ENCODE measurements at regions not wholly inside any gene's neighbourhood (a gene's known extent, or its start where the extent isn't known, plus 50 kb on each side); places are given as distances from the start of the nearest gene placed in this dataset.

GRCh38 chr5:33260098-33260497 lies 180.7 kb upstream of the TARS1 start:
- Histone ChIP-seq H3K27me3 (ENCODE audit: insufficient read depth) (no peaks in the 10 kb centered on the region), H3K9ac (peak overlapping the region; percentile 8; the same call in 1 of the 2 replicates), H3K79me2 (ENCODE audit: insufficient read depth) (no peaks in the 10 kb centered on the region), H4K20me1 (ENCODE audit: insufficient read depth) (no peaks in the 10 kb centered on the region), H3K9me3 (peaks cover 16% of the 10 kb centered on the region), H3K4me2 (no peak overlapping the region), H3K36me3 (replicated peaks in 1 of 2; ENCODE audit: control insufficient read depth in 1 of 2, insufficient read depth in 2 of 2, low read length in 1 of 2) (peaks cover 0 to 7% of the 10 kb centered on the region in 2 experiments), H3F3A (replicated peaks; ENCODE audit: insufficient read depth) (peaks cover 49% of the 10 kb centered on the region), H3K27ac (ENCODE audit: low read depth in 2 of 2, low read length in 1 of 2) (peak overlapping the region in 1 of 2 experiments; percentile 97; a peak in 2 of 4 replicates), H3K4me3 (ENCODE audit: low read depth in 2 of 2, low read length in 1 of 2) (no peak overlapping the region), H3K4me1 (ENCODE audit: control insufficient read depth in 1 of 2, insufficient read depth in 2 of 2, low read depth in 1 of 2, low read length in 1 of 2) (peaks cover 0 to 24% of the 10 kb centered on the region in 2 experiments; a peak in 2 of 4 replicates), H3K9me2 (no peaks in the 10 kb centered on the region), H2AFZ (ENCODE audit: low read depth) (no peak overlapping the region; the same call in 1 of the 2 replicates)
- DNase-seq, result no peak
- CTCF ChIA-PET, result no interaction called here
- TF ChIP-seq FOSL2 (IDR thresholded peaks at IDR 0.05; ENCODE audit: borderline replicate concordance, low read depth) (peak; percentile 24; the same call in 1 of the 2 replicates), RCOR1 (IDR thresholded peaks at IDR 0.05; ENCODE audit: low read length) (no peak), TAF1 (IDR thresholded peaks at IDR 0.05; ENCODE audit: borderline replicate concordance, low read depth, low read length) (no peak)
- POLR2A ChIA-PET, result no interaction called here
- 70% methylated on average over 2 of the region's 2 CpGs for WGBS (ENCODE audit: low lambda C conversion rate)

GRCh38 chr5:33261305-33261704 lies 179.5 kb upstream of the TARS1 start:
- CTCF ChIA-PET, result no interaction called here
- Histone ChIP-seq H3K27ac (ENCODE audit: low read depth in 2 of 2, low read length in 1 of 2) (peak overlapping the region; percentile 3 to 97; a peak in 2 of 4 replicates), H3K4me3 (ENCODE audit: low read depth in 2 of 2, low read length in 1 of 2) (no peak overlapping the region), H3K9me2 (no peaks in the 10 kb centered on the region), H3K9ac (peak overlapping the region; percentile 52; the same call in 1 of the 2 replicates), H3K36me3 (replicated peaks in 1 of 2; ENCODE audit: control insufficient read depth in 1 of 2, insufficient read depth in 2 of 2, low read length in 1 of 2) (peaks cover 0 to 7% of the 10 kb centered on the region in 2 experiments), H3K4me2 (peak overlapping the region; percentile 49; the same call in 1 of the 2 replicates), H3K27me3 (ENCODE audit: insufficient read depth) (no peaks in the 10 kb centered on the region), H3K79me2 (ENCODE audit: insufficient read depth) (no peaks in the 10 kb centered on the region), H3F3A (replicated peaks; ENCODE audit: insufficient read depth) (peaks cover 49% of the 10 kb centered on the region), H4K20me1 (ENCODE audit: insufficient read depth) (no peaks in the 10 kb centered on the region), H3K4me1 (ENCODE audit: control insufficient read depth in 1 of 2, insufficient read depth in 2 of 2, low read depth in 1 of 2, low read length in 1 of 2) (peaks cover 0 to 24% of the 10 kb centered on the region in 2 experiments; a peak in 2 of 4 replicates), H3K9me3 (peaks cover 16% of the 10 kb centered on the region), H2AFZ (ENCODE audit: low read depth) (peak overlapping the region; percentile 53; the same call in 1 of the 2 replicates)
- 32% methylated on average over 2 of the region's 2 CpGs for whole genome bisulfite sequencing (ENCODE audit: low lambda C conversion rate)
- no peak for DNase-seq
- POLR2A ChIA-PET, result no interaction called here
- TF ChIP-seq TEAD4 (IDR thresholded peaks at IDR 0.05; ENCODE audit: borderline replicate concordance, insufficient read depth) (no peak), PBX3 (IDR thresholded peaks at IDR 0.05) (peak; percentile 39; the same call in 1 of the 2 replicates), POLR2AphosphoS5 (IDR thresholded peaks at IDR 0.05; ENCODE audit: low read depth, low read length) (no peak), CHD2 (IDR thresholded peaks at IDR 0.05; ENCODE audit: low read length, partially characterized antibody) (no peak), USF1 (IDR thresholded peaks at IDR 0.05; ENCODE audit: borderline replicate concordance, low read depth) (no peak), RFX5 (IDR thresholded peaks at IDR 0.05; ENCODE audit: low read length) (no peak), SIN3A (IDR thresholded peaks at IDR 0.05; ENCODE audit: borderline replicate concordance, low read depth, low read length) (no peak), IRF3 (IDR thresholded peaks at IDR 0.05; ENCODE audit: low read depth, low read length) (no peak), MEF2A (IDR thresholded peaks at IDR 0.05; ENCODE audit: borderline replicate concordance, low read depth) (no peak), RCOR1 (IDR thresholded peaks at IDR 0.05; ENCODE audit: low read length) (no peak), RAD21 (IDR thresholded peaks at IDR 0.05; ENCODE audit: low read length) (no peak), USF2 (IDR thresholded peaks at IDR 0.05; ENCODE audit: borderline replicate concordance, low read depth, low read length) (no peak), MAX (IDR thresholded peaks at IDR 0.05; ENCODE audit: low read depth) (no peak), FOXM1 (IDR thresholded peaks at IDR 0.05; ENCODE audit: low read depth) (no peak), NRF1 (IDR thresholded peaks at IDR 0.05; ENCODE audit: low read depth, low read length) (no peak), FOSL2 (IDR thresholded peaks at IDR 0.05; ENCODE audit: borderline replicate concordance, low read depth) (peak; percentile 70), JUND (IDR thresholded peaks at IDR 0.05) (peak; percentile 40; the same call in 1 of the 2 replicates), EP300 (IDR thresholded peaks at IDR 0.05; ENCODE audit: borderline replicate concordance in 1 of 2, low read depth in 1 of 2, low read length in 1 of 2) (peak in 1 of 2 experiments; percentile 57; a peak in 1 of 4 replicates), NFIC (IDR thresholded peaks at IDR 0.05; ENCODE audit: borderline replicate concordance) (peak; percentile 30; the same call in 1 of the 2 replicates), TCF12 (IDR thresholded peaks at IDR 0.05) (peak; percentile 63), ZBTB33 (IDR thresholded peaks at IDR 0.05; ENCODE audit: borderline replicate concordance, low read depth) (no peak), FOXJ3 (CRISPR knock-in tag; IDR thresholded peaks at IDR 0.05) (no peak)
